ENCODE measurements at regions not wholly inside any gene's neighbourhood (a gene's known extent, or its start where the extent isn't known, plus 50 kb on each side); places are given as distances from the start of the nearest gene placed in this dataset.

DNA sequence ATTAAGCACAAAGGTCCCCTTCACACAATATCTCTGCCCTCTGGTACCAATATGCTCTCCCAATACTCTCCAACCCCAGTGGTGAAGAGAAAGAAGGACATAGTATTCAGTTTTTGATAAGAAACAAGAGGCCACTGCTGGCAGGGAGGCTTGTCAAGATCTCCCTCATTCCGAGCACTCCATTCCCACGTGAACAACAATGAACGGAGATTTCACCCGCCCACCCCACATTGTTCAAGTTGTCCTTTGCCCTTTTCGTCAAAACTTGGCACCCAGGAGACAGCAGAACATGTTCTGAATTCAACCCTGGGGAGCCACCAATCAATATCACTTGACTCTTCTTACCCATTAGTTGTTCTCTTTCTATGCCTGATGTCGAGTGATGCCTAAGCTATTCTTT, 54.2 kb upstream of the SLC25A4 start:
- intact Hi-C loops (cut with DNase I; ENCODE audit: low total_unique reads): no loop called here
- Histone ChIP-seq H3K4me3 (no peak overlapping the region), H3K4me1 (no peaks in the 10 kb centered on the region), H3K36me3 (no peaks in the 10 kb centered on the region), H3K27ac (no peak overlapping the region), H3K27me3 (no peaks in the 10 kb centered on the region), H3K9me3 (no peaks in the 10 kb centered on the region)
- no peak for TF ChIP-seq CTCF (IDR thresholded peaks at IDR 0.05)
- no peak for DNase-seq

DNA sequence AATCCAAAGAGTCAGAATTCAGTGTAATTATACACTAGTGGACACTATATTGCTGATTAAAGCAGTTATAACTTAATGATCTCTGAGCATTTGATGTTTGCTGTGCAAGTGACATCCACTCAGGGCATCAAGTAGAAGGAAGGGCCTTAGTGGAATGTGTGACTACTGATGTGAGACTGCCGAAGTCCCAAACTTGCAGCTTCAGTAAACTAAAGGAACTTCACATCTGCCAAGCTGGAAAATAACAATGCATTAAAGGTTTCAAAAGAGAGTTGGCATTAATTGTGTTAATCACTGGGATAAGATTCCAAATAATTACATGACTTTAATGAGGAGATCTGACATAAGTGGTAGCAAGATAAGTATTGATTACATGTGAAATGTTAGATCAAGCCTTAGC, 52.5 kb upstream of the SLC25A4 start:
- Histone ChIP-seq H3K9me3 (no peaks in the 10 kb centered on the region), H3K27me3 (no peaks in the 10 kb centered on the region), H3K27ac (no peak overlapping the region), H3K4me1 (no peaks in the 10 kb centered on the region), H3K36me3 (no peaks in the 10 kb centered on the region), H3K4me3 (no peak overlapping the region)
- intact Hi-C loops (cut with DNase I; ENCODE audit: low total_unique reads): loop anchor here (10.0 kb wide), 1 partner anchor 346 kb away; no protein-coding TSS in a partner anchor
- no peak for TF ChIP-seq CTCF (IDR thresholded peaks at IDR 0.05)
- DNase-seq: no peak

GRCh38 chr4:185092535-185093197, 50.4 kb upstream of the SLC25A4 start:
- Histone ChIP-seq H3K27ac (no peak overlapping the region), H3K4me3 (no peak overlapping the region), H3K27me3 (no peaks in the 10 kb centered on the region), H3K36me3 (no peaks in the 10 kb centered on the region), H3K4me1 (no peaks in the 10 kb centered on the region), H3K9me3 (no peaks in the 10 kb centered on the region)
- intact Hi-C loops (cut with DNase I; ENCODE audit: low total_unique reads): loop anchor here (10.0 kb wide), 1 partner anchor 348 kb away; no protein-coding TSS in a partner anchor
- no peak for DNase-seq
- no peak for TF ChIP-seq CTCF (IDR thresholded peaks at IDR 0.05)

All from tibial artery (tissue), 4 donors.